OCI-LY7 (cell line): ENCODE measurements at regions not wholly inside any gene's neighbourhood (a gene's known extent, or its start where the extent isn't known, plus 50 kb on each side); places are given as distances from the start of the nearest gene placed in this dataset.
"Not testable (repeated sequence)": the region's sequence is repeated elsewhere in the genome, so short reads cannot be mapped to it uniquely, and the experiment has no call there.

Source experiments
- CTCF ChIP-seq: fragments of 200-600 bp; sonication (generic); conservative IDR thresholded peaks from 2 replicates; pipeline ENCODE4 v1.5.1; 2014; ENCODE audit warnings: mild to moderate bottlenecking, antibody characterized with exemption, low read length, moderate library complexity, mixed read lengths
- EZH2phosphoT487 ChIP-seq: fragments of 200-600 bp; sonication (generic); IDR thresholded peaks from 2 replicates; pipeline ENCODE4 v1.6.1; 2018; ENCODE audit warnings: low read depth, borderline replicate concordance, mild to moderate bottlenecking, mixed run types, antibody characterized with exemption, low read length, moderate library complexity, mixed read lengths

GRCh38 chr9:62830829-62831459 is 1641.1 kb downstream of the SPATA31A7 start:
- not testable (repeated sequence) for TF ChIP-seq CTCF, EZH2phosphoT487
